B cell (primary cell): ENCODE measurements at regions not wholly inside any gene's neighbourhood (a gene's known extent, or its start where the extent isn't known, plus 50 kb on each side); places are given as distances from the start of the nearest gene placed in this dataset.

Experiments
- ATAC-seq: fragments of 200-7000 bp; cut with Tn5 transposase; one replicate; pipeline ENCODE4 v1.10.0; 2021; ENCODE audit warnings: low read depth, mild to moderate bottlenecking, moderate number of reproducible peaks, moderate library complexity
- CTCF ChIA-PET: fragments of 350-600 bp; sonication (Branson Sonifier 250); formaldehyde crosslinking; loops from one replicate; lab custom pipeline; 2021; ENCODE audit warnings: antibody characterized with exemption, inconsistent platforms; lab: Charles Lee
- POLR2A ChIA-PET: fragments of 350-600 bp; sonication (Branson Sonifier 250); formaldehyde crosslinking; loops from one replicate; lab custom pipeline; 2021; ENCODE audit warnings: antibody characterized with exemption; lab: Charles Lee
- DNase-seq: peaks from one replicate; pipeline ENCODE4 v3.0.0; 2013
- H2AFZ ChIP-seq: 2 replicates; pipeline ENCODE4 v1.6.1; 2012; ENCODE audit warnings: mild to moderate bottlenecking, low read depth, low read length; ENCODE audit not compliant: insufficient read depth, poor library complexity, severe bottlenecking
- H3K27ac ChIP-seq, 2 donors: 1 replicate in 1 of 2; 2 replicates in 1 of 2; pipeline ENCODE4 v1.5.1; 2012 to 2013; ENCODE audit warnings: low read length in 2 of 2, mild to moderate bottlenecking in 2 of 2, moderate library complexity in 1 of 2
- H3K27me3 ChIP-seq, 4 experiments: fragments of 200-600 bp in 1 of 4; sonication (generic) in 1 of 4; replicated peaks in 1 of 4; 1 replicate in 2 of 4; 2 replicates in 2 of 4; pipeline versions ENCODE4 v1.6.1 to v1.7.0; 2013 to 2016; ENCODE audit warnings: low read length in 3 of 4, mild to moderate bottlenecking in 2 of 4, mixed read lengths in 1 of 4, moderate library complexity in 1 of 4; ENCODE audit not compliant: insufficient read depth in 4 of 4, control insufficient read depth in 3 of 4; ENCODE audit errors: control extremely low read depth in 1 of 4
- H3K36me3 ChIP-seq, 2 experiments: replicated peaks in 1 of 2; 1 replicate in 1 of 2; 2 replicates in 1 of 2; pipeline versions ENCODE4 v1.6.1 to v1.7.1; 2013; ENCODE audit warnings: low read length in 1 of 2; ENCODE audit not compliant: insufficient read depth in 2 of 2, control insufficient read depth in 1 of 2; ENCODE audit errors: control extremely low read depth in 1 of 2, extremely low read depth in 1 of 2
- H3K4me1 ChIP-seq, 2 donors: fragments of 200-600 bp in 1 of 2; sonication (generic) in 1 of 2; 1 replicate in 1 of 2; 2 replicates in 1 of 2; pipeline versions ENCODE4 v1.5.1 to v1.6.1; 2013 to 2017; ENCODE audit warnings: low read length in 2 of 2; ENCODE audit not compliant: control insufficient read depth in 2 of 2, insufficient read depth in 2 of 2
- H3K4me2 ChIP-seq: replicated peaks from 2 replicates; pipeline ENCODE3; 2012; ENCODE audit warnings: mild to moderate bottlenecking, low read depth, low read length; ENCODE audit not compliant: poor library complexity, severe bottlenecking
- H3K4me3 ChIP-seq, 5 experiments: fragments of 200-600 bp in 1 of 5; sonication (generic) in 1 of 5; 1 replicate in 3 of 5; 2 replicates in 2 of 5; pipeline versions ENCODE4 v1.5.1 to v1.7.0; 2011 to 2016; ENCODE audit warnings: low read length in 4 of 5, mild to moderate bottlenecking in 4 of 5, low read depth in 2 of 5, control low read depth in 1 of 5, moderate library complexity in 1 of 5; ENCODE audit not compliant: insufficient read depth in 1 of 5; ENCODE audit errors: control extremely low read depth in 1 of 5, extremely low read depth in 1 of 5
- H3K79me2 ChIP-seq: fragments of 200-600 bp; sonication (generic); one replicate; pipeline ENCODE4 v1.6.0; 2016; ENCODE audit warnings: low read length; ENCODE audit not compliant: control insufficient read depth, insufficient read depth
- H3K9ac ChIP-seq: fragments of 200-600 bp; sonication (generic); 2 replicates; pipeline ENCODE4 v1.6.1; 2017; ENCODE audit warnings: mild to moderate bottlenecking, low read length, moderate library complexity
- H3K9me3 ChIP-seq, 3 donors: one replicate each; pipeline versions ENCODE4 v1.6.1 to v1.7.1; 2013; ENCODE audit warnings: low read length in 2 of 3; ENCODE audit not compliant: control insufficient read depth in 2 of 3, insufficient read depth in 1 of 3; ENCODE audit errors: control extremely low read depth in 1 of 3
- H4K20me1 ChIP-seq: 2 replicates; pipeline ENCODE4 v1.6.0; 2012; ENCODE audit warnings: mild to moderate bottlenecking, low read length; ENCODE audit not compliant: insufficient read depth, control insufficient read depth, poor library complexity, severe bottlenecking
- H3K27ac Mint-ChIP-seq: one replicate; pipeline ENCODE4 v1.8.0; 2021; ENCODE audit warnings: mixed read lengths
- H3K27me3 Mint-ChIP-seq: one replicate; pipeline ENCODE4 v1.8.0; 2021; ENCODE audit warnings: mixed read lengths
- H3K4me1 Mint-ChIP-seq: one replicate; pipeline ENCODE4 v1.8.0; 2021; ENCODE audit warnings: mixed read lengths
- H3K4me3 Mint-ChIP-seq: one replicate; pipeline ENCODE4 v1.8.0; 2021; ENCODE audit warnings: mixed read lengths
- H3K9me3 Mint-ChIP-seq: one replicate; pipeline ENCODE4 v1.8.0; 2022; ENCODE audit warnings: mixed read lengths; ENCODE audit not compliant: insufficient read depth
- EZH2 ChIP-seq: IDR thresholded peaks from 2 replicates; pipeline ENCODE4 v1.6.1; 2012; ENCODE audit warnings: borderline replicate concordance, low read depth, mild to moderate bottlenecking, moderate library complexity, low read length; ENCODE audit not compliant: insufficient read depth, poor library complexity, severe bottlenecking
- WGBS: methylation state at CpG from one replicate; pipeline ENCODE4 v1.1.5; 2013; ENCODE audit warnings: missing lambda C conversion rate; ENCODE audit not compliant: insufficient coverage; 5-methylcytosine and 5-hydroxymethylcytosine counted together
- intact Hi-C: fragments of 100-400 bp; cut with micrococcal nuclease; formaldehyde crosslinking; loops from one replicate; pipeline ENCODE4 v1.10.0; 2022
- TF ChIP-seq, protein P1 (sequence below): fragments of 200-600 bp; IDR thresholded peaks from one replicate; pipeline ENCODE4 v1.8.0; 2022; ENCODE audit warnings: antibody characterized with exemption, mild to moderate bottlenecking

- no peak overlapping the region for H3K27ac ChIP-seq
- Mint-ChIP-seq H3K9me3 (peaks cover 5% of the 10 kb centered on the region), H3K4me1 (no peaks in the 10 kb centered on the region), H3K4me3 (no peak overlapping the region), H3K27ac (no peak overlapping the region), H3K27me3 (no peaks in the 10 kb centered on the region)
- no peak overlapping the region for H3K4me2 ChIP-seq
- H3K9me3 ChIP-seq: peaks cover 0 to 15% (median 3%) of the 10 kb centered on the region in 3 donors
- DNase-seq (no peak), ATAC-seq (no peak)
- ChIA-PET POLR2A (no interaction called here), CTCF (no interaction called here)
- no peaks in the 10 kb centered on the region for H3K36me3 ChIP-seq
- TF ChIP-seq, protein P1, sequence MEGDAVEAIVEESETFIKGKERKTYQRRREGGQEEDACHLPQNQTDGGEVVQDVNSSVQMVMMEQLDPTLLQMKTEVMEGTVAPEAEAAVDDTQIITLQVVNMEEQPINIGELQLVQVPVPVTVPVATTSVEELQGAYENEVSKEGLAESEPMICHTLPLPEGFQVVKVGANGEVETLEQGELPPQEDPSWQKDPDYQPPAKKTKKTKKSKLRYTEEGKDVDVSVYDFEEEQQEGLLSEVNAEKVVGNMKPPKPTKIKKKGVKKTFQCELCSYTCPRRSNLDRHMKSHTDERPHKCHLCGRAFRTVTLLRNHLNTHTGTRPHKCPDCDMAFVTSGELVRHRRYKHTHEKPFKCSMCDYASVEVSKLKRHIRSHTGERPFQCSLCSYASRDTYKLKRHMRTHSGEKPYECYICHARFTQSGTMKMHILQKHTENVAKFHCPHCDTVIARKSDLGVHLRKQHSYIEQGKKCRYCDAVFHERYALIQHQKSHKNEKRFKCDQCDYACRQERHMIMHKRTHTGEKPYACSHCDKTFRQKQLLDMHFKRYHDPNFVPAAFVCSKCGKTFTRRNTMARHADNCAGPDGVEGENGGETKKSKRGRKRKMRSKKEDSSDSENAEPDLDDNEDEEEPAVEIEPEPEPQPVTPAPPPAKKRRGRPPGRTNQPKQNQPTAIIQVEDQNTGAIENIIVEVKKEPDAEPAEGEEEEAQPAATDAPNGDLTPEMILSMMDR: no peak
- no peak for TF ChIP-seq EZH2
- H4K20me1 ChIP-seq: no peaks in the 10 kb centered on the region
- intact Hi-C loops: no loop called here
- H3K27me3 ChIP-seq: no peaks in the 10 kb centered on the region
- no peak overlapping the region for H3K4me3 ChIP-seq
- no peak overlapping the region for H3K9ac ChIP-seq
- no peak overlapping the region for H2AFZ ChIP-seq
- no peaks in the 10 kb centered on the region for H3K79me2 ChIP-seq
- no peaks in the 10 kb centered on the region for H3K4me1 ChIP-seq
These were observed 529.9 kb downstream of the MMUT start for GRCh38 chr6:48933136-48933535.

- Histone ChIP-seq H3K4me1 (no peaks in the 10 kb centered on the region), H3K4me3 (no peak overlapping the region), H3K27ac (no peak overlapping the region), H3K36me3 (no peaks in the 10 kb centered on the region), H3K9me3 (no peaks in the 10 kb centered on the region), H3K27me3 (no peaks in the 10 kb centered on the region), H3K9ac (no peak overlapping the region), H2AFZ (no peak overlapping the region), H4K20me1 (no peaks in the 10 kb centered on the region), H3K79me2 (no peaks in the 10 kb centered on the region), H3K4me2 (no peak overlapping the region)
- no CpG with 5 or more reads among the region's 2 CpGs for WGBS
- Mint-ChIP-seq H3K4me3 (no peak overlapping the region), H3K27ac (no peak overlapping the region), H3K27me3 (no peaks in the 10 kb centered on the region), H3K9me3 (peaks cover 8% of the 10 kb centered on the region), H3K4me1 (no peaks in the 10 kb centered on the region)
- ATAC-seq: no peak
- ChIA-PET POLR2A (no interaction called here), CTCF (no interaction called here)
- intact Hi-C loops: no loop called here
- no peak for DNase-seq
- TF ChIP-seq EZH2: no peak
- TF ChIP-seq, protein P1: no peak
These were observed 534.1 kb downstream of the MMUT start for GRCh38 chr6:48928937-48929336.
